ENCODE measurements at regions not wholly inside any gene's neighbourhood (a gene's known extent, or its start where the extent isn't known, plus 50 kb on each side); places are given as distances from the start of the nearest gene placed in this dataset.

- DNase-seq: no peak
Observed at GRCh38 chr10:106520698-106521097, 643.8 kb downstream of the SORCS1 start.

GRCh38 chr10:106519376-106520030 lies 645.0 kb downstream of the SORCS1 start:
- DNase-seq: no peak

- DNase-seq: no peak
Observed at GRCh38 chr10:106515206-106515790, 649.2 kb downstream of the SORCS1 start.

- DNase-seq: no peak
Observed at GRCh38 chr10:106513352-106513771, 651.1 kb downstream of the SORCS1 start.

GRCh38 chr10:106511917-106512316 lies 652.6 kb downstream of the SORCS1 start:
- no peak for DNase-seq

- DNase-seq: no peak
Observed at GRCh38 chr10:106508950-106509349, 655.6 kb downstream of the SORCS1 start.

- DNase-seq: no peak
Observed at GRCh38 chr10:106506526-106507283, 657.8 kb downstream of the SORCS1 start.

- DNase-seq: no peak
Observed at GRCh38 chr10:106504536-106504935, 660.0 kb downstream of the SORCS1 start.

GRCh38 chr10:106502641-106503040 lies 661.9 kb downstream of the SORCS1 start:
- no peak for DNase-seq

- no peak for DNase-seq
Observed at GRCh38 chr10:106500925-106501525, 663.5 kb downstream of the SORCS1 start.

GRCh38 chr10:106500041-106500924 lies 664.2 kb downstream of the SORCS1 start:
- DNase-seq: no peak

GRCh38 chr10:106499448-106499847 lies 665.1 kb downstream of the SORCS1 start:
- DNase-seq: no peak

GRCh38 chr10:106498675-106499074 lies 665.8 kb downstream of the SORCS1 start:
- DNase-seq: no peak

GRCh38 chr10:106495931-106496330 lies 668.6 kb downstream of the SORCS1 start:
- no peak for DNase-seq

GRCh38 chr10:106493751-106494150 lies 670.8 kb downstream of the SORCS1 start:
- DNase-seq: no peak

- no peak for DNase-seq
Observed at GRCh38 chr10:106493226-106493625, 671.3 kb downstream of the SORCS1 start.

- DNase-seq: no peak
Observed at GRCh38 chr10:106487726-106488125, 676.8 kb downstream of the SORCS1 start.

GRCh38 chr10:106481598-106482275 lies 682.8 kb downstream of the SORCS1 start:
- DNase-seq: no peak

- DNase-seq: no peak
Observed at GRCh38 chr10:106479636-106480035, 684.9 kb downstream of the SORCS1 start.

GRCh38 chr10:106474876-106475275 lies 689.6 kb downstream of the SORCS1 start:
- DNase-seq: no peak

- DNase-seq: no peak
Observed at GRCh38 chr10:106473129-106473685, 691.3 kb downstream of the SORCS1 start.

GRCh38 chr10:106467506-106467905 lies 697.0 kb downstream of the SORCS1 start:
- DNase-seq: no peak

Data from NCI-H446 treated with DMSO at 0.1 percent for 48 hours (cell line).